GM10266 (cell line): ENCODE measurements at regions not wholly inside any gene's neighbourhood (a gene's known extent, or its start where the extent isn't known, plus 50 kb on each side); places are given as distances from the start of the nearest gene placed in this dataset.

Experiments
- DNase-seq: peaks from one replicate; pipeline ENCODE4 v3.0.0; 2012; ENCODE audit errors: extremely low spot score
- TF ChIP-seq, protein P1 (sequence below): IDR thresholded peaks from 2 replicates; pipeline ENCODE4 v1.5.1; 2012; ENCODE audit warnings: mild to moderate bottlenecking, low read depth; ENCODE audit not compliant: control insufficient read depth, insufficient read depth; ENCODE audit errors: missing control alignments

GRCh38 chr18:2402084-2402483 is 169.2 kb downstream of the METTL4 start:
- no peak for DNase-seq
- TF ChIP-seq, protein P1, sequence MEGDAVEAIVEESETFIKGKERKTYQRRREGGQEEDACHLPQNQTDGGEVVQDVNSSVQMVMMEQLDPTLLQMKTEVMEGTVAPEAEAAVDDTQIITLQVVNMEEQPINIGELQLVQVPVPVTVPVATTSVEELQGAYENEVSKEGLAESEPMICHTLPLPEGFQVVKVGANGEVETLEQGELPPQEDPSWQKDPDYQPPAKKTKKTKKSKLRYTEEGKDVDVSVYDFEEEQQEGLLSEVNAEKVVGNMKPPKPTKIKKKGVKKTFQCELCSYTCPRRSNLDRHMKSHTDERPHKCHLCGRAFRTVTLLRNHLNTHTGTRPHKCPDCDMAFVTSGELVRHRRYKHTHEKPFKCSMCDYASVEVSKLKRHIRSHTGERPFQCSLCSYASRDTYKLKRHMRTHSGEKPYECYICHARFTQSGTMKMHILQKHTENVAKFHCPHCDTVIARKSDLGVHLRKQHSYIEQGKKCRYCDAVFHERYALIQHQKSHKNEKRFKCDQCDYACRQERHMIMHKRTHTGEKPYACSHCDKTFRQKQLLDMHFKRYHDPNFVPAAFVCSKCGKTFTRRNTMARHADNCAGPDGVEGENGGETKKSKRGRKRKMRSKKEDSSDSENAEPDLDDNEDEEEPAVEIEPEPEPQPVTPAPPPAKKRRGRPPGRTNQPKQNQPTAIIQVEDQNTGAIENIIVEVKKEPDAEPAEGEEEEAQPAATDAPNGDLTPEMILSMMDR = no peak

GRCh38 chr18:2406544-2406943 is 164.8 kb downstream of the METTL4 start:
- TF ChIP-seq, protein P1 = no peak

DNA sequence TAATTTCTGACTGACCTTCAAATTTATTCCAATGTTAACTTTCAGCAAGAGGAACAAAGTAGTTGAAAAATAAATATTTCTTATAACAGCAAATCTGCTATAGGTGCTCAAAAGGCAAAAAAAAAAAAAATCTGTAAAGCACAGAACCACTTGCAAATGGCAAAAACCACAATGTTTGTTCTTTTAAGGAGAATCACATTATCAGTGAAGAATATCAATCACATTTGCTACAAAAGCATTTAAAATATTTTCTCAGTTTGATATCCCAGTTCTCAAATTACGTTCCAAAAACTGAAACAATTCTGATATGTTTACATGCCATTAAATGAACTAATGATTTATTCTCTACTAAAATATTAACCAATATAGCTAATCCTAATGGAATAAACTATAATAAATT is 163.3 kb downstream of the METTL4 start:
- TF ChIP-seq, protein P1 = no peak
- DNase-seq = no peak

More at GRCh38 chr18:2406544-2406943, 164.8 kb downstream of the METTL4 start:
- DNase-seq = no peak

GRCh38 chr18:2409906-2410305 is 161.4 kb downstream of the METTL4 start:
- no peak for DNase-seq
- TF ChIP-seq, protein P1 = no peak

DNA sequence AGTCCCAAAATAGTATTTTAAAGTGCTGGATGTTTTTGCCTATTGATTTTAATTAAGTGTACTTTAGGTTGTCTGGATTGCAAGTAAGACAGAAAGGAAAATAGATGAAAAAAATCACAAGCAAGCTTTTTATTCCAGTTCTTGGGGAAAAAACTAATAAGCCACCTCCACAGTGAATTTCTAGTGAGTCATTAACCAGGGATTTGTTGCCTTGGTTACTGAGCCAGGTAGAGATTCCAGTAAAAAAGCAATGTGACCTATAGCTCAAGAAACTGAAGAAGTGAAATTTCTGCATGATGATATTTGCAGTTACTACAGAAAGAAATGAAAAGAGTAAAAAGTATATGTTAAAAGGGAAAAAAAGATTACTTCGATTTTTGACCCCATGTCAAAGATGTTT is 160.6 kb downstream of the METTL4 start:
- no peak for DNase-seq
- TF ChIP-seq, protein P1 = no peak

- DNase-seq = no peak
- TF ChIP-seq, protein P1 = no peak
Observed at GRCh38 chr18:2411381-2411960, 159.8 kb downstream of the METTL4 start.

GRCh38 chr18:2412281-2412680 is 159.0 kb downstream of the METTL4 start:
- TF ChIP-seq, protein P1 = no peak
- DNase-seq = no peak
